GM23338 (cell line): ENCODE measurements at regions not wholly inside any gene's neighbourhood (a gene's known extent, or its start where the extent isn't known, plus 50 kb on each side); places are given as distances from the start of the nearest gene placed in this dataset.

Source experiments
- CREB1 ChIP-seq: fragments of 250-450 bp; sonication (Bioruptor Pico); IDR thresholded peaks from 2 replicates; pipeline ENCODE4 v1.5.0; 2020; ENCODE audit warnings: low read depth, mild to moderate bottlenecking, moderate library complexity
- EZH2 ChIP-seq: fragments of 200-600 bp; sonication (generic); IDR thresholded peaks from one replicate; pipeline ENCODE4 v1.8.0; 2017; ENCODE audit warnings: antibody characterized with exemption, mild to moderate bottlenecking, low read depth; ENCODE audit not compliant: unreplicated experiment
- EZH2phosphoT487 ChIP-seq: fragments of 200-600 bp; sonication (generic); IDR thresholded peaks from one replicate; pipeline ENCODE4 v1.8.1; 2018; ENCODE audit warnings: antibody characterized with exemption; ENCODE audit not compliant: unreplicated experiment
- JUNB ChIP-seq: IDR thresholded peaks from one replicate; pipeline ENCODE4 v1.6.1; 2016; ENCODE audit warnings: antibody characterized with exemption; ENCODE audit not compliant: unreplicated experiment
- POLR2AphosphoS5 ChIP-seq: IDR thresholded peaks from 2 replicates; pipeline ENCODE4 v1.6.1; 2016; ENCODE audit warnings: antibody characterized with exemption, low read depth
- STAT1 ChIP-seq: IDR thresholded peaks from one replicate; pipeline ENCODE4 v1.6.1; 2016; ENCODE audit warnings: antibody characterized with exemption; ENCODE audit not compliant: unreplicated experiment
- ZNF114 ChIP-seq: fragments of 250-450 bp; sonication (Bioruptor Pico); IDR thresholded peaks from 2 replicates; pipeline ENCODE4 v1.5.0; 2020; ENCODE audit warnings: mild to moderate bottlenecking, moderate library complexity
- ZNF331 ChIP-seq: fragments of 250-450 bp; sonication (Bioruptor Pico); IDR thresholded peaks from 2 replicates; pipeline ENCODE4 v1.5.0; 2020; ENCODE audit warnings: low read depth, mild to moderate bottlenecking, moderate library complexity
- TF ChIP-seq, protein P1 (sequence below): fragments of 250-450 bp; sonication (Bioruptor Pico); IDR thresholded peaks from 2 replicates; pipeline ENCODE4 v1.5.0; 2020; ENCODE audit warnings: mild to moderate bottlenecking, moderate library complexity
- TF ChIP-seq, protein P2 (sequence below): IDR thresholded peaks from one replicate; pipeline ENCODE4 v1.6.1; 2018; ENCODE audit warnings: antibody characterized with exemption; ENCODE audit not compliant: unreplicated experiment
- TF ChIP-seq, protein P3 (sequence below): IDR thresholded peaks from 2 replicates; pipeline ENCODE4 v1.6.1; 2016; ENCODE audit warnings: antibody characterized with exemption

GRCh38 chr10:16227674-16228073, 209.1 kb upstream of the PTER start (continued):
- TF ChIP-seq, protein P1, sequence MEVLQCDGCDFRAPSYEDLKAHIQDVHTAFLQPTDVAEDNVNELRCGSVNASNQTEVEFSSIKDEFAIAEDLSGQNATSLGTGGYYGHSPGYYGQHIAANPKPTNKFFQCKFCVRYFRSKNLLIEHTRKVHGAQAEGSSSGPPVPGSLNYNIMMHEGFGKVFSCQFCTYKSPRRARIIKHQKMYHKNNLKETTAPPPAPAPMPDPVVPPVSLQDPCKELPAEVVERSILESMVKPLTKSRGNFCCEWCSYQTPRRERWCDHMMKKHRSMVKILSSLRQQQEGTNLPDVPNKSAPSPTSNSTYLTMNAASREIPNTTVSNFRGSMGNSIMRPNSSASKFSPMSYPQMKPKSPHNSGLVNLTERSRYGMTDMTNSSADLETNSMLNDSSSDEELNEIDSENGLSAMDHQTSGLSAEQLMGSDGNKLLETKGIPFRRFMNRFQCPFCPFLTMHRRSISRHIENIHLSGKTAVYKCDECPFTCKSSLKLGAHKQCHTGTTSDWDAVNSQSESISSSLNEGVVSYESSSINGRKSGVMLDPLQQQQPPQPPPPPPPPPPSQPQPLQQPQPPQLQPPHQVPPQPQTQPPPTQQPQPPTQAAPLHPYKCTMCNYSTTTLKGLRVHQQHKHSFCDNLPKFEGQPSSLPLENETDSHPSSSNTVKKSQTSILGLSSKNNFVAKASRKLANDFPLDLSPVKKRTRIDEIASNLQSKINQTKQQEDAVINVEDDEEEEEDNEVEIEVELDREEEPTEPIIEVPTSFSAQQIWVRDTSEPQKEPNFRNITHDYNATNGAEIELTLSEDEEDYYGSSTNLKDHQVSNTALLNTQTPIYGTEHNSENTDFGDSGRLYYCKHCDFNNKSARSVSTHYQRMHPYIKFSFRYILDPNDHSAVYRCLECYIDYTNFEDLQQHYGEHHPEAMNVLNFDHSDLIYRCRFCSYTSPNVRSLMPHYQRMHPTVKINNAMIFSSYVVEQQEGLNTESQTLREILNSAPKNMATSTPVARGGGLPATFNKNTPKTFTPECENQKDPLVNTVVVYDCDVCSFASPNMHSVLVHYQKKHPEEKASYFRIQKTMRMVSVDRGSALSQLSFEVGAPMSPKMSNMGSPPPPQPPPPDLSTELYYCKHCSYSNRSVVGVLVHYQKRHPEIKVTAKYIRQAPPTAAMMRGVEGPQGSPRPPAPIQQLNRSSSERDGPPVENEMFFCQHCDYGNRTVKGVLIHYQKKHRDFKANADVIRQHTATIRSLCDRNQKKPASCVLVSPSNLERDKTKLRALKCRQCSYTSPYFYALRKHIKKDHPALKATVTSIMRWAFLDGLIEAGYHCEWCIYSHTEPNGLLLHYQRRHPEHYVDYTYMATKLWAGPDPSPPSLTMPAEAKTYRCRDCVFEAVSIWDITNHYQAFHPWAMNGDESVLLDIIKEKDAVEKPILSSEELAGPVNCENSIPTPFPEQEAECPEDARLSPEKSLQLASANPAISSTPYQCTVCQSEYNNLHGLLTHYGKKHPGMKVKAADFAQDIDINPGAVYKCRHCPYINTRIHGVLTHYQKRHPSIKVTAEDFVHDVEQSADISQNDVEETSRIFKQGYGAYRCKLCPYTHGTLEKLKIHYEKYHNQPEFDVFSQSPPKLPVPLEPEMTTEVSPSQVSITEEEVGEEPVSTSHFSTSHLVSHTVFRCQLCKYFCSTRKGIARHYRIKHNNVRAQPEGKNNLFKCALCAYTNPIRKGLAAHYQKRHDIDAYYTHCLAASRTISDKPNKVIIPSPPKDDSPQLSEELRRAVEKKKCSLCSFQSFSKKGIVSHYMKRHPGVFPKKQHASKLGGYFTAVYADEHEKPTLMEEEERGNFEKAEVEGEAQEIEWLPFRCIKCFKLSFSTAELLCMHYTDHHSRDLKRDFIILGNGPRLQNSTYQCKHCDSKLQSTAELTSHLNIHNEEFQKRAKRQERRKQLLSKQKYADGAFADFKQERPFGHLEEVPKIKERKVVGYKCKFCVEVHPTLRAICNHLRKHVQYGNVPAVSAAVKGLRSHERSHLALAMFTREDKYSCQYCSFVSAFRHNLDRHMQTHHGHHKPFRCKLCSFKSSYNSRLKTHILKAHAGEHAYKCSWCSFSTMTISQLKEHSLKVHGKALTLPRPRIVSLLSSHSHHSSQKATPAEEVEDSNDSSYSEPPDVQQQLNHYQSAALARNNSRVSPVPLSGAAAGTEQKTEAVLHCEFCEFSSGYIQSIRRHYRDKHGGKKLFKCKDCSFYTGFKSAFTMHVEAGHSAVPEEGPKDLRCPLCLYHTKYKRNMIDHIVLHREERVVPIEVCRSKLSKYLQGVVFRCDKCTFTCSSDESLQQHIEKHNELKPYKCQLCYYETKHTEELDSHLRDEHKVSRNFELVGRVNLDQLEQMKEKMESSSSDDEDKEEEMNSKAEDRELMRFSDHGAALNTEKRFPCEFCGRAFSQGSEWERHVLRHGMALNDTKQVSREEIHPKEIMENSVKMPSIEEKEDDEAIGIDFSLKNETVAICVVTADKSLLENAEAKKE (CRISPR knock-in tag): no peak
- TF ChIP-seq EZH2phosphoT487 (no peak), CREB1 (CRISPR knock-in tag) (no peak), EZH2 (no peak), ZNF331 (no peak), STAT1 (no peak), POLR2AphosphoS5 (no peak), JUNB (no peak), ZNF114 (CRISPR knock-in tag) (no peak)
- TF ChIP-seq, protein P2, sequence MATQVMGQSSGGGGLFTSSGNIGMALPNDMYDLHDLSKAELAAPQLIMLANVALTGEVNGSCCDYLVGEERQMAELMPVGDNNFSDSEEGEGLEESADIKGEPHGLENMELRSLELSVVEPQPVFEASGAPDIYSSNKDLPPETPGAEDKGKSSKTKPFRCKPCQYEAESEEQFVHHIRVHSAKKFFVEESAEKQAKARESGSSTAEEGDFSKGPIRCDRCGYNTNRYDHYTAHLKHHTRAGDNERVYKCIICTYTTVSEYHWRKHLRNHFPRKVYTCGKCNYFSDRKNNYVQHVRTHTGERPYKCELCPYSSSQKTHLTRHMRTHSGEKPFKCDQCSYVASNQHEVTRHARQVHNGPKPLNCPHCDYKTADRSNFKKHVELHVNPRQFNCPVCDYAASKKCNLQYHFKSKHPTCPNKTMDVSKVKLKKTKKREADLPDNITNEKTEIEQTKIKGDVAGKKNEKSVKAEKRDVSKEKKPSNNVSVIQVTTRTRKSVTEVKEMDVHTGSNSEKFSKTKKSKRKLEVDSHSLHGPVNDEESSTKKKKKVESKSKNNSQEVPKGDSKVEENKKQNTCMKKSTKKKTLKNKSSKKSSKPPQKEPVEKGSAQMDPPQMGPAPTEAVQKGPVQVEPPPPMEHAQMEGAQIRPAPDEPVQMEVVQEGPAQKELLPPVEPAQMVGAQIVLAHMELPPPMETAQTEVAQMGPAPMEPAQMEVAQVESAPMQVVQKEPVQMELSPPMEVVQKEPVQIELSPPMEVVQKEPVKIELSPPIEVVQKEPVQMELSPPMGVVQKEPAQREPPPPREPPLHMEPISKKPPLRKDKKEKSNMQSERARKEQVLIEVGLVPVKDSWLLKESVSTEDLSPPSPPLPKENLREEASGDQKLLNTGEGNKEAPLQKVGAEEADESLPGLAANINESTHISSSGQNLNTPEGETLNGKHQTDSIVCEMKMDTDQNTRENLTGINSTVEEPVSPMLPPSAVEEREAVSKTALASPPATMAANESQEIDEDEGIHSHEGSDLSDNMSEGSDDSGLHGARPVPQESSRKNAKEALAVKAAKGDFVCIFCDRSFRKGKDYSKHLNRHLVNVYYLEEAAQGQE: no peak
- TF ChIP-seq, protein P3, sequence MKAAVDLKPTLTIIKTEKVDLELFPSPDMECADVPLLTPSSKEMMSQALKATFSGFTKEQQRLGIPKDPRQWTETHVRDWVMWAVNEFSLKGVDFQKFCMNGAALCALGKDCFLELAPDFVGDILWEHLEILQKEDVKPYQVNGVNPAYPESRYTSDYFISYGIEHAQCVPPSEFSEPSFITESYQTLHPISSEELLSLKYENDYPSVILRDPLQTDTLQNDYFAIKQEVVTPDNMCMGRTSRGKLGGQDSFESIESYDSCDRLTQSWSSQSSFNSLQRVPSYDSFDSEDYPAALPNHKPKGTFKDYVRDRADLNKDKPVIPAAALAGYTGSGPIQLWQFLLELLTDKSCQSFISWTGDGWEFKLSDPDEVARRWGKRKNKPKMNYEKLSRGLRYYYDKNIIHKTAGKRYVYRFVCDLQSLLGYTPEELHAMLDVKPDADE: no peak
